ENCODE measurements at regions not wholly inside any gene's neighbourhood (a gene's known extent, or its start where the extent isn't known, plus 50 kb on each side); places are given as distances from the start of the nearest gene placed in this dataset.
A peak's percentile ranks its signal among the peaks of the same experiment; 100 is the strongest.

DNA sequence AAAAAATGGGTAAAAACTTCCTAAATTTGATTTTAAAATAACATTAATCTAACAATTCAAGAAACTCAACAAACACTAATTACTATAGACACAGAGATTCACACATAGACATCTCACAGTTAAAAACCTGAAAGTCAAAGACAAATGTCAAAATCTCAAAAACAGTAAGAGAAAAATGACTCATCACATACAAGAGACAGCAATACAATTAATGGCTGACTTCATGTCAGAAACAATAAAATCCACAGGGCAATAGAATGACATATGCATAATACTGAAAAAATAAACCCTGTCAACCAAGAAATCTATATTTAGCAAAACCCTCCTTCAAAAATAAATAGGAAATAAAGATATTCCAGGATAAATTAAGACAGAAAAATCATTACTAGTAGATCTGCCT lies 200.4 kb downstream of the CEMIP2 start:
- no peak overlapping the region for H3K27ac Mint-ChIP-seq
- DNase-seq (ENCODE audit: low spot score in 2 of 2): no peak
- no peak overlapping the region for H3K4me3 Mint-ChIP-seq
- H3K36me3 Mint-ChIP-seq: no peaks in the 10 kb centered on the region
- ATAC-seq (ENCODE audit: low read depth): no peak
- peaks cover 6% of the 10 kb centered on the region for H3K27me3 Mint-ChIP-seq
- peaks cover 5% of the 10 kb centered on the region for H3K4me1 Mint-ChIP-seq
- peaks cover 6% of the 10 kb centered on the region for H3K9me3 Mint-ChIP-seq

DNA sequence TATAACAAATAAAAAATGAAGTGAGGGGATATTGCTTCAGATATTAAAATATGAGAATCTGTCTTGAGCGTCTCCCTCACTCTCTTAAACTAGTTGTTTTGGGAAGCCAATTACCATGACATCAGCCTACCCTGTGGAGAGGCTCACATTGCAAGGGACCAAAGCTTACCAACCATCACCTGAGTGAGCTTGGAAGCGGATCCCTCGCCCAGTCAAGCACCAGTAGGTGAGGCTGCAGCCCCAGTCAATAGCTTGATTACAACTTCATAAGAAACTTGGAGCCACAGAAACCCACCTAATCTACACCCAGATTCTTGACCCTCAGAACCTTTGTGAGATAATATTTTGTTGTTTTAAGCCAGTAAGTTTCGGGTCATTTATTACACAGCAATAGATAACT lies 206.2 kb downstream of the CEMIP2 start:
- Mint-ChIP-seq H3K4me1 (no peaks in the 10 kb centered on the region), H3K36me3 (no peaks in the 10 kb centered on the region), H3K27me3 (peaks cover 10% of the 10 kb centered on the region), H3K9me3 (peaks cover 2% of the 10 kb centered on the region), H3K27ac (no peak overlapping the region), H3K4me3 (no peak overlapping the region)
- ATAC-seq (ENCODE audit: low read depth) (no peak), DNase-seq (ENCODE audit: low spot score in 2 of 2) (no peak)

DNA sequence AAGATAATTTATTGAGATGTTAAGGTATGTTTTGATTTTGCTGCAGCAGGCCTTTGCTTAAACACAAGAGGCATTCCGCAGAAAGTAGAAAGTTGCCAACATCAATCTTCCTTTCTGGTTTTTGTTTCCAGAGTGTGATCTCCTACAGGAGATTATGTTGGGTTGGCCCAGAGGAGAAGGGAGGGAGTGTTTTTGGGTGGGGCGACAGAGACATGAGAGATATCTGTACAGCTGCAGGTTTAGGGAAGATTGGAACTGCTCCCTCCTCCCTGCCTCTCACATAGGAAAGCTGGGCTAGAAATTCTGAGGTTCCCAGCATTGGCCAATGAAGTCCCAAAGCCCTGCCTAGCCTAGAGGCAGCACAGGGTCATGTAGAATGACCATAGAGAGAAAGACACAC lies 211.0 kb downstream of the CEMIP2 start:
- no peak for ATAC-seq (ENCODE audit: low read depth)
- H3K9me3 Mint-ChIP-seq: no peaks in the 10 kb centered on the region
- H3K27me3 Mint-ChIP-seq: peaks cover 7% of the 10 kb centered on the region
- H3K4me3 Mint-ChIP-seq: no peak overlapping the region
- no peaks in the 10 kb centered on the region for H3K4me1 Mint-ChIP-seq
- no peak overlapping the region for H3K27ac Mint-ChIP-seq
- no peak for DNase-seq (ENCODE audit: low spot score in 2 of 2)
- no peaks in the 10 kb centered on the region for H3K36me3 Mint-ChIP-seq

GRCh38 chr9:71552480-71552879 lies 215.8 kb downstream of the CEMIP2 start:
- DNase-seq (ENCODE audit: low spot score in 2 of 2): no peak
- no peak overlapping the region for H3K27ac Mint-ChIP-seq
- peaks cover 7% of the 10 kb centered on the region for H3K4me1 Mint-ChIP-seq
- no peak for ATAC-seq (ENCODE audit: low read depth)
- no peaks in the 10 kb centered on the region for H3K36me3 Mint-ChIP-seq
- H3K4me3 Mint-ChIP-seq: no peak overlapping the region
- peaks cover 1% of the 10 kb centered on the region for H3K27me3 Mint-ChIP-seq
- no peaks in the 10 kb centered on the region for H3K9me3 Mint-ChIP-seq

DNA sequence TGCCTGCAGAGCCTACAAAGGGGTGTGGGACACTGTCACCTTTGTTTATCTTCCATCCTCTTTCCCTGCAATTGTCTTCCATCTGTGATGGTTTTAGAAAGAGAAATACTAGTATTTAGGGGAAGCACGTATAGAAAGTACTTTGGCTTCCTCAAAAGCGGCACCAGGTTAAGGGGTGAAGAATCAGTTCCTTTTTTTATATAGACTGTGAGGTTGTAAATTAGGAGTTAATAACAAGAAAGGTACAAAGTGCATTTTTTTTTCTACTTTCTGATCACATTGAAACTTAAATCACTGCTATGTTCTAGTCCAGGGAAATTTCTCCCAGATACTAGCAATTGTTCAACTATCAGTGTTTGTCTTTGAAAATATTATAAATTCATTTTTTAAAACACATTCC lies 219.3 kb downstream of the CEMIP2 start:
- ATAC-seq (ENCODE audit: low read depth): peak; percentile 97
- H3K27ac Mint-ChIP-seq: peak overlapping the region; percentile 49
- no peaks in the 10 kb centered on the region for H3K27me3 Mint-ChIP-seq
- peak in 1 of 2 donors; percentile 20 for DNase-seq (ENCODE audit: low spot score in 2 of 2)
- H3K9me3 Mint-ChIP-seq: no peaks in the 10 kb centered on the region
- H3K4me1 Mint-ChIP-seq: peaks cover 9% of the 10 kb centered on the region
- no peaks in the 10 kb centered on the region for H3K36me3 Mint-ChIP-seq
- no peak overlapping the region for H3K4me3 Mint-ChIP-seq

- no peak for DNase-seq (ENCODE audit: low spot score in 2 of 2)
- ATAC-seq (ENCODE audit: low read depth): peak; percentile 44
- H3K36me3 Mint-ChIP-seq: no peaks in the 10 kb centered on the region
- H3K4me1 Mint-ChIP-seq: peaks cover 14% of the 10 kb centered on the region
- peaks cover 2% of the 10 kb centered on the region for H3K27me3 Mint-ChIP-seq
- H3K27ac Mint-ChIP-seq: no peak overlapping the region
- no peak overlapping the region for H3K4me3 Mint-ChIP-seq
- no peaks in the 10 kb centered on the region for H3K9me3 Mint-ChIP-seq
Measured at GRCh38 chr9:71544464-71544863, 223.8 kb downstream of the CEMIP2 start.

- Mint-ChIP-seq H3K4me3 (no peak overlapping the region), H3K27ac (no peak overlapping the region), H3K27me3 (peaks cover 3% of the 10 kb centered on the region), H3K9me3 (no peaks in the 10 kb centered on the region), H3K4me1 (peaks cover 7% of the 10 kb centered on the region), H3K36me3 (no peaks in the 10 kb centered on the region)
- ATAC-seq (ENCODE audit: low read depth) (no peak), DNase-seq (ENCODE audit: low spot score in 2 of 2) (no peak)
Measured at GRCh38 chr9:71541436-71541835, 226.9 kb downstream of the CEMIP2 start.

DNA sequence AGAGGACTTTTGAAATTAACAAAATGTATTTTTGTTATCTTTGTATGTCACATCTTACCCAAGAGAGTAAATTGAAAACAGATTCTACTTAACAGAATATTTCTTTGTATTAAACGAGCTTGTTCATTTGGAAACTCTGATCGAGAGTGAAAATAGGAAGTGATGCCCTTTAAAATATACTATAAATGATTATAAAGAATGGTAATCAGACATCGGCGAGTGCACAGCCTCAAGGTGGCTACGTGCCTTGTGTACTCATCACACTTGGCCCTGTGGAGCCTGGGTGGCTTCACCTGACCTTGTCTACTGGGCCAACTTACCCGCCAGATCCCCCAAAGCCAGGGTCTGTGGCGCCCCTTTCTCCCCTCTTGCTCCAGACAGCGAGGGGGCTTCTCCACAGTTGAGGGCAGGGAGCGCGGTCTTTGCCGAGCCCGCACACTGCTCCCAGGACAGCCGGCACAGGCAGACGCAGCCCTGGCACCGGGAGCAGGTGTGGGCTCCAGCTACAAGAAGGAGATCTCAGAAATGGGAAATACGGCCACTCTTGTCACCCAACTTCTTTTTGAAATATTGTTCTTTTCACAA lies 243.2 kb downstream of the CEMIP2 start:
- no peaks in the 10 kb centered on the region for H3K9me3 Mint-ChIP-seq
- no peak overlapping the region for H3K4me3 Mint-ChIP-seq
- H3K27me3 Mint-ChIP-seq: peaks cover 9% of the 10 kb centered on the region
- no peak for ATAC-seq (ENCODE audit: low read depth)
- no peak overlapping the region for H3K27ac Mint-ChIP-seq
- H3K36me3 Mint-ChIP-seq: no peaks in the 10 kb centered on the region
- DNase-seq (ENCODE audit: low spot score in 2 of 2): no peak
- no peaks in the 10 kb centered on the region for H3K4me1 Mint-ChIP-seq

DNA sequence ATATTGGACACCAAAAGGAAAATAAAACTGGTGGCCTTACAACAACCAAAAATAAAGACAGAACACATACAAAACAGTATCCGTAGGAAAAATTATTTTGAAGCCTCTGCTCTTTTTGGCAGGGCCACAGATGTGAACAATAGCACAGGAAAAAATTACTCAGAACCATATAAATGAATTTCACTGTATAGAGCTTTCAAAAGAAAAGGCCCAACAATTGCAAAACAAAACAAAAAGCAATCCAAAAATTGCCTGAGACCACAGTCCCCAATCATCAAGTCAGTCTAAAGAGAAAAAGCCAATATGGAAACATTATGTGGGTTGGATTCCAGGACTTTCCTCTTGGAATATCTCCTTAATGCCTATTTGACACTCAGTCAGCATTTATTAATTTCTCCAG lies 243.8 kb downstream of the CEMIP2 start:
- no peak for DNase-seq (ENCODE audit: low spot score in 2 of 2)
- H3K36me3 Mint-ChIP-seq: no peaks in the 10 kb centered on the region
- H3K27me3 Mint-ChIP-seq: peaks cover 12% of the 10 kb centered on the region
- no peak overlapping the region for H3K27ac Mint-ChIP-seq
- H3K4me3 Mint-ChIP-seq: no peak overlapping the region
- ATAC-seq (ENCODE audit: low read depth): no peak
- no peaks in the 10 kb centered on the region for H3K4me1 Mint-ChIP-seq
- H3K9me3 Mint-ChIP-seq: no peaks in the 10 kb centered on the region

DNA sequence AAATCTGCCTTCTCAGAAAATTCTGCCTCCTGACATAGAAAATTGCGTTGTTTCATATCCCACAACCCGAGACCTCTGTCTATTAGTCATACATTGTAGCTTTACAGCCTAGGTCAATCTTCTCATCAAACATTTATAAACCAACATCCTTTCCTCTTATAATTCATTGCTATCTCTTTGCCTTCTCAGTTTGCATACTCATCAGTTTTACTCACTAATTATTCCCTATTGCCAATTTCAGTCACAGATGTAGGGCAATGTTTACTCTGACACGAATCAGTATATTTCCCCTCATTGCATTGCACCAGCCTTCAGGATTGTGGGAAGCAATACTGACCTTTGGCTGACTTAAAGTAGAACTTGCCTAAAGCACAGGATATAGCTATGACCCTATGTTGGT lies 247.2 kb downstream of the CEMIP2 start:
- Mint-ChIP-seq H3K9me3 (peaks cover 1% of the 10 kb centered on the region), H3K27me3 (peaks cover 14% of the 10 kb centered on the region), H3K27ac (no peak overlapping the region), H3K4me1 (no peaks in the 10 kb centered on the region), H3K36me3 (no peaks in the 10 kb centered on the region), H3K4me3 (no peak overlapping the region)
- no peak for ATAC-seq (ENCODE audit: low read depth)
- no peak for DNase-seq (ENCODE audit: low spot score in 2 of 2)

DNA sequence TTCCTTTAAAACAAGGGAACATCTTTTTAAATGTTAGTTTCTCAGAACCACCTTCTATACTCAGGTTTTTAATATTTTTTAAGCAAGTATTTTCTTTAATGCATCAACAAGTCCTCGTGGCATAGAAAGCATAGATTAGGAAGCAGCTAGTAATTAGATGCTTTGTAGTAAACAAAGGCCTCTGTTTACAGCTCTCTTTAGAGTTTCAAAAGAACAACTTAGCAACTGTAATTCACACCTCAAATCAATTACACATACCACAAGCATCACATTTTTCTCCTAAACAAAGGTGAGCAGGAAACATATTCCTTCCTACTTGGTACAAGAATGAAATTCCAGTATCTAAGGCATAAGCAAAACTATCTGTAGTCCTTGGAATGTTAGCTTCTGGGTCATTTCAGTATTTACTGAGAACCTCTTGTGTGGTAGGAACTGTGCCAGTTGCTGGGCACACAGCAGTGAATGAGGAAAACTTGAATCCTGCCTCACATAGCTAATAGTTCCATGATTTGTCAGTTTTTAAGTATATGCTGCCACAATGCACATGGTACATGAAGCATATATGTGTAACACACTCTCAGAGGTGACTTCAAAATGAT lies 249.1 kb downstream of the CEMIP2 start:
- Mint-ChIP-seq H3K27ac (no peak overlapping the region), H3K36me3 (no peaks in the 10 kb centered on the region), H3K9me3 (peaks cover 1% of the 10 kb centered on the region), H3K4me1 (no peaks in the 10 kb centered on the region), H3K4me3 (no peak overlapping the region), H3K27me3 (peaks cover 13% of the 10 kb centered on the region)
- DNase-seq (ENCODE audit: low spot score in 2 of 2) (no peak), ATAC-seq (ENCODE audit: low read depth) (no peak)

DNA sequence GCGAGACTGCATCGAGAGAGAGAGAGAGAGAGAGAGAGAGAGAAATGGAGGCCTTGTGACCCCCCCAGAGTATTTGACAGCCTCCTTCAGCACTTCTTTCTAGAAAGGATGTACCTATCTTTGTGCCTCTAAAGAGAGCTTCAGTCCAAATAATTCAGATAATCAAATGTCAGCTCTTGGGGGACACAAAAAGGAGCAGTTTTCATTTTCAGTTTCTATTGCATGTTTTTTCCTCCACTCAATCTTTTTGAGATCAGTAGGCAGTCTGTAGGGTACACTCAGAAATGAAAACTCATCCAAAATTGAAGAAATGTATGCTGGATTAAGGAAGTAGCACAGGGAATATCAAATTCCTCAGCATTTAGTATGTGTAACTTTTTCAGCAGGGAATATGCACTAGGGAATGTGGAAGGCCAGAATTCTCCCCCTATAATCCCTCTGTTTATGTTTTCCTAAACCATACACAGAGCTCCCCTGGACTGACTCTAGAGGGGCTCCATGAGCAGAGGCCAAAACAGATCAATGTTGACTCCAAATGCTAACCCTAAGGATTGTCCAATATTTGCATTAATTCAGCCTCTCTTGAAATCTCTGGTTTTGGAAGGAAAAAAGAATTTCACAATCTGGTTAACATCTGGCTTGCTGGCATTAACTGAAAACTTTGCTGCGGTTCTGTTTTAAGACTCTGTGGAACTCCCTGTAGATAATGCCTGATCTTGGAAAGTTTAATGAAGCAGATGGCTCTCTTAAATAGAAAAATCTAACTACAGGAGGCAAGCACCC lies 250.1 kb downstream of the CEMIP2 start:
- Mint-ChIP-seq H3K27ac (no peak overlapping the region), H3K27me3 (peaks cover 13% of the 10 kb centered on the region), H3K36me3 (no peaks in the 10 kb centered on the region), H3K9me3 (peaks cover 1% of the 10 kb centered on the region), H3K4me3 (no peak overlapping the region), H3K4me1 (no peaks in the 10 kb centered on the region)
- no peak for DNase-seq (ENCODE audit: low spot score in 2 of 2)
- no peak for ATAC-seq (ENCODE audit: low read depth)

- ATAC-seq (ENCODE audit: low read depth) (no peak), DNase-seq (ENCODE audit: low spot score in 2 of 2) (no peak)
- H3K27ac Mint-ChIP-seq: no peak overlapping the region
- H3K36me3 Mint-ChIP-seq: no peaks in the 10 kb centered on the region
- H3K4me1 Mint-ChIP-seq: no peaks in the 10 kb centered on the region
- H3K27me3 Mint-ChIP-seq: peaks cover 10% of the 10 kb centered on the region
- peaks cover 3% of the 10 kb centered on the region for H3K9me3 Mint-ChIP-seq
- H3K4me3 Mint-ChIP-seq: no peak overlapping the region
Measured at GRCh38 chr9:71515626-71516025, 252.7 kb downstream of the CEMIP2 start.

DNA sequence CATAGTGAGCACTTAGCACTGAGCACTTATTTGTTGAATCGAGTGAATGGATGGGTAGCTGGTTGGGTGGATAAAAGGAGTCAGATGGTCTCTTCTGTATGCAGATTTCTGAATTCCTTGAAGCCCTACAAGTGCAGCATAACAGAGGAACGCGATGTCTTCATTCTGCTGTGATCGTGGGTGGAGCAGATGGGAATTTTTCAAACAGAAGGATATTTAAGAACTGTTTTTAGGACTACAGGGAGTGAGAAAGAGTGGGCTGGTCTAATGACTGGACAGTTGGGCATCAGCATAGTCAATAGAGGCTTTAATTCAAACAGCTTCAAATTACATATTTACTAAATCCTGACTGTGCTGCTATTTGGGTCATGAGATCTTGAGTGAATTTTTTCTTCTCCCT lies 253.2 kb downstream of the CEMIP2 start:
- ATAC-seq (ENCODE audit: low read depth) (no peak), DNase-seq (ENCODE audit: low spot score in 2 of 2) (no peak)
- Mint-ChIP-seq H3K36me3 (no peaks in the 10 kb centered on the region), H3K9me3 (peaks cover 3% of the 10 kb centered on the region), H3K4me3 (no peak overlapping the region), H3K4me1 (no peaks in the 10 kb centered on the region), H3K27me3 (peaks cover 10% of the 10 kb centered on the region), H3K27ac (no peak overlapping the region)

All from memory B cell (primary cell).